HG02610 (cell line): ENCODE measurements at regions not wholly inside any gene's neighbourhood (a gene's known extent, or its start where the extent isn't known, plus 50 kb on each side); places are given as distances from the start of the nearest gene placed in this dataset.

Experiments
- ATAC-seq: cut with Tn5 transposase; IDR thresholded peaks from one replicate; pipeline ENCODE4 v1.9.1; 2021; ENCODE audit warnings: mild to moderate bottlenecking, moderate library complexity; ENCODE audit not compliant: unreplicated experiment

- no peak for ATAC-seq
Measured at GRCh38 chr15:31953478-31953877, 76.8 kb upstream of the CHRNA7 start.

- no peak for ATAC-seq
Measured at GRCh38 chr15:31954374-31955172, 75.7 kb upstream of the CHRNA7 start.

- no peak for ATAC-seq
Measured at GRCh38 chr15:31955734-31956133, 74.6 kb upstream of the CHRNA7 start.

GRCh38 chr15:31957581-31957980, 72.7 kb upstream of the CHRNA7 start:
- ATAC-seq = no peak

GRCh38 chr15:31964586-31965307, 65.6 kb upstream of the CHRNA7 start:
- no peak for ATAC-seq

- ATAC-seq = no peak
Measured at GRCh38 chr15:31970007-31970406, 60.3 kb upstream of the CHRNA7 start.

GRCh38 chr15:31973197-31973596, 57.1 kb upstream of the CHRNA7 start:
- ATAC-seq = no peak

GRCh38 chr15:31974154-31974794, 56.0 kb upstream of the CHRNA7 start:
- no peak for ATAC-seq

GRCh38 chr15:31974855-31975829, 55.2 kb upstream of the CHRNA7 start:
- no peak for ATAC-seq

- no peak for ATAC-seq
Measured at GRCh38 chr15:31975830-31976229, 54.5 kb upstream of the CHRNA7 start.

- no peak for ATAC-seq
Measured at GRCh38 chr15:31977138-31977537, 53.2 kb upstream of the CHRNA7 start.

GRCh38 chr15:31977812-31978661, 52.3 kb upstream of the CHRNA7 start:
- ATAC-seq = no peak
